Kidney epithelial cell (primary cell): ENCODE measurements at regions not wholly inside any gene's neighbourhood (a gene's known extent, or its start where the extent isn't known, plus 50 kb on each side); places are given as distances from the start of the nearest gene placed in this dataset.

ENCODE experiments used
- DNase-seq: peaks from one replicate; pipeline ENCODE4 v3.0.0-alpha.2; 2010; ENCODE audit warnings: low read depth
- H3K27me3 ChIP-seq: 2 replicates; pipeline ENCODE4 v1.6.0; 2011; ENCODE audit warnings: low read length; ENCODE audit not compliant: control insufficient read depth, insufficient read depth
- H3K36me3 ChIP-seq: 2 replicates; pipeline ENCODE4 v1.5.1; 2011; ENCODE audit warnings: low read length; ENCODE audit not compliant: control insufficient read depth, insufficient read depth
- H3K4me3 ChIP-seq: 2 replicates; pipeline ENCODE4 v1.5.1; 2011; ENCODE audit warnings: low read depth, mild to moderate bottlenecking, control low read depth, low read length
- TF ChIP-seq, protein P1 (sequence below): IDR thresholded peaks from 2 replicates; pipeline ENCODE4 v1.5.1; 2011; ENCODE audit warnings: mild to moderate bottlenecking, moderate library complexity, low read length, control low read depth, inconsistent platforms; ENCODE audit not compliant: insufficient read depth, poor library complexity, severe bottlenecking

DNA sequence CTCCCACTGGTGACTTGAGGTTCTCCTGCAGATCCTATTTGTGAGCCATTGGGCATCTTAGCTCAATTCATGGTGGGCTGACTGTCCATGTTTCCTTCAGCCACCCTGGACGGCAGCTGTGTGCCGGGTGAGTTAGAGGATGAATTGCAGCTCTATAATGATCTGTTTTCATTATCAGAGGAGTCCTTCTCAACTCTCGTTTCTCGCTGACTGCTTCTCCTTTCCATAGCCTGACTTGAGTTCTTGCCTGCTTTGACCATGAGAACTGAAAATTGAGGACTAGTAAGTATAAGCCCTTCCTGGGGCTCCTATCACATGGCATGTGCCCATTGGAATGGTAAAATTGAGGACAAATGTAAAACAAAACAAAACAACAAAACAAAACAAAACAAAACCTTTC lies 121.8 kb downstream of the CDC42EP3 start:
- Histone ChIP-seq H3K27me3 (no peaks in the 10 kb centered on the region), H3K36me3 (no peaks in the 10 kb centered on the region), H3K4me3 (no peak overlapping the region)
- no peak for DNase-seq
- TF ChIP-seq, protein P1, sequence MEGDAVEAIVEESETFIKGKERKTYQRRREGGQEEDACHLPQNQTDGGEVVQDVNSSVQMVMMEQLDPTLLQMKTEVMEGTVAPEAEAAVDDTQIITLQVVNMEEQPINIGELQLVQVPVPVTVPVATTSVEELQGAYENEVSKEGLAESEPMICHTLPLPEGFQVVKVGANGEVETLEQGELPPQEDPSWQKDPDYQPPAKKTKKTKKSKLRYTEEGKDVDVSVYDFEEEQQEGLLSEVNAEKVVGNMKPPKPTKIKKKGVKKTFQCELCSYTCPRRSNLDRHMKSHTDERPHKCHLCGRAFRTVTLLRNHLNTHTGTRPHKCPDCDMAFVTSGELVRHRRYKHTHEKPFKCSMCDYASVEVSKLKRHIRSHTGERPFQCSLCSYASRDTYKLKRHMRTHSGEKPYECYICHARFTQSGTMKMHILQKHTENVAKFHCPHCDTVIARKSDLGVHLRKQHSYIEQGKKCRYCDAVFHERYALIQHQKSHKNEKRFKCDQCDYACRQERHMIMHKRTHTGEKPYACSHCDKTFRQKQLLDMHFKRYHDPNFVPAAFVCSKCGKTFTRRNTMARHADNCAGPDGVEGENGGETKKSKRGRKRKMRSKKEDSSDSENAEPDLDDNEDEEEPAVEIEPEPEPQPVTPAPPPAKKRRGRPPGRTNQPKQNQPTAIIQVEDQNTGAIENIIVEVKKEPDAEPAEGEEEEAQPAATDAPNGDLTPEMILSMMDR, result no peak

DNA sequence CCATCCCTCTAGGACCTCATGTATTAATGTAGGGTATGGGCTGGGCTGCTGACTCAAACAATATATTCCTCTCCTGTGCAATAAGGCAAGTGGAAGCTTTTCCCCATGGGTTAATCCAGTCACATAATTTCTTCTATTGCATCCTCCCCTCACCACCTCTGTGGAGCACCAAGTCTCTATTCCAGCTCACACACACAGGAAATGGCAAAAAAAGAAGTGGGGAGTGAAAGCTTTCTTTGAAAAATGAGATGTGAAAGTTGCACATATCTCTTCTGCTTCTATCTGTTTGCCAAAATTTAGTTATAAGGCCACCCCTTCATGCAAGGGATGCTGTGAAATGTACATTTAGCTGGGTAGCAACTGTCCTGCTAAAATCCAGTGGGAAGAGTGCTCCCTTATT lies 121.3 kb downstream of the CDC42EP3 start:
- no peak overlapping the region for H3K4me3 ChIP-seq
- TF ChIP-seq, protein P1, result no peak
- no peak for DNase-seq

DNA sequence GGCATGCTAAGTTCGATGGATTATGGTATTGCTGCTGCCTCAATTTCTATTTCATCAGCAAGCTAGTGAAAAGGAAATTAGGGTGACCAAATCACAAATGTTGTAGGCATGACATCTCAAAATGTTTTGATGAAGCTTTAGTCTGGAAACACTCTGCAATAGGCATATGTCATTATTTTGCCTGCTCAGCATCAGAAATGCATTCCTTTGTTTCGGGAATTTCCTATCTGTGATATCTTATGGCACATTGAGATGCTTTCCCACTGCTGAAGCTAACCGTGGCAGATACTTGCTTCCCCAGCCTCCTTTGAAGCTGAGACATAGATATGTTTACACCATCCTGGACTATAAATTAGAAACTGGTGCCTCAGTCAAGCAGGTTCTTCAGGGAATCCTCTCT lies 119.7 kb downstream of the CDC42EP3 start:
- H3K4me3 ChIP-seq, result no peak overlapping the region
- TF ChIP-seq, protein P1, result no peak
- no peak for DNase-seq
- H3K27me3 ChIP-seq, result no peaks in the 10 kb centered on the region
- no peaks in the 10 kb centered on the region for H3K36me3 ChIP-seq

More for the DNA sequence above, 121.3 kb downstream of the CDC42EP3 start:
- no peaks in the 10 kb centered on the region for H3K36me3 ChIP-seq
- no peaks in the 10 kb centered on the region for H3K27me3 ChIP-seq

DNA sequence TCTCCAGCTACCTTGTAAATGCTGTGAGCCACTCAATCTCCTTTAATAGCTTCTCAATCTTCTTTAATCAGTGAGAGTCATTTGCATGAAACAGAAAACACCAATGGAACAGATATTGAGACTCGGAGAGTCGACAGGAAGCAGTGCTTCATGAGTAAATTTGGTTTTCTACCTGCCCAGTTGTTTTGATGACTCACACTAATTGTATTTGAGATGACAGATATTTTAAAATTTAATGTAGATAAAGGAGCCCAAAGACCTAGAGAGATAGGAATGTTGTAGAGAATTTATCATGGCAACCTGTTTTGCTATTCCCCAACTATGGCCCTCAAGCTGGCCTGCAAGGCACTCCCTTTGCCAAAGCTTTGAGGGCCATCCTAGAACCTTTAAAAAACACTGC lies 119.1 kb downstream of the CDC42EP3 start:
- TF ChIP-seq, protein P1, result no peak
- Histone ChIP-seq H3K36me3 (no peaks in the 10 kb centered on the region), H3K27me3 (no peaks in the 10 kb centered on the region), H3K4me3 (no peak overlapping the region)
- DNase-seq, result no peak

DNA sequence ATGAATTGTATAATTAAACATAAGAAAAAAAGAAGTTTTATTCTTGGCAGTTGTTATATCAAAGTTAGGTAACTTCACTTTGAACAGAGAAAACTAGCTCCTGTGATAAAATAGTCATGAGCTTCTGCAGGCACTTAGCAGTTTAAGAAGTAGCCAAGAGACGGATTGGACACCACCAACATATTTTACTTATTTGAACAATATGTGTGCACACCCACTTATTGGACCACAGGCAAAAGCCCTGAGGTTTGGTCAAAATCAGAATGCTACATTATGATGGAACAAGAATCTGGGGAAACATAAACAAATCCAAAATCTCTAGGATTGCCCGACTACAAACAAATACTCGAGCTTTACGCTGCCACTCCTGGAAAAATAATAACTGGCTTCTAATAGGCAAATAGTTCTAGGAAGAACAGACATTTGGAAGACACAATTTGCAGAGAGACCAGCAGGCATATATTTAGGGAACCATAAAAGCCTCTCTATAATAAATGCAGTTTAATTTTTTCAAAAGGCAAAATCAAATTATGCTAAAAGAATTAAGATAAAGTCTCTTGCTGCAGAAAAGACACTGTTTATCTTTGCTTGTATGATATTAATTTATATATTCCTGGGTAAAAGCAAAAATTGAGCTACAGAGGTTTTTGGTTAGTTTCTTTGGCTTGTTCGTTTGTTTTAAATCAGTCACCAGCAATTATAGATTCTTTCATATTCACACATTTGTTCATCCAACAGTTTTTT lies 117.9 kb downstream of the CDC42EP3 start:
- H3K27me3 ChIP-seq, result no peaks in the 10 kb centered on the region
- H3K4me3 ChIP-seq, result no peak overlapping the region
- DNase-seq, result no peak
- TF ChIP-seq, protein P1, result no peak
- no peaks in the 10 kb centered on the region for H3K36me3 ChIP-seq

DNA sequence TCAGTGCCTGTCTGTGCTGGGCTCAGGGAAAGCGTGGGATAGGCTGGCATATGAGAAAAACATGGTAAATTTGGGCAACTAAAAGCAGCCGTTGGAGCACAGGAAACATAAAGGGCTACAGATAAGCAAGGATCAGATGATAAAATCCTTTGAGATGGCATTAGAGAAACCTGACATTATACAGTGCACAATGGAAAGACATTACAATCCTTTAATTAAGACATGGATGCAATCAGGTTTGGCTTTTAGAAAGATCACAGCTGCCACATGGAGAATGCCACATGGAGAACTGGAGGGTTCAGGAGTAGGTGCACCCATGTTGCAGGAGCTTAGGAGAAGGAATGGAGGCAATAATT lies 117.3 kb downstream of the CDC42EP3 start:
- no peak overlapping the region for H3K4me3 ChIP-seq
- no peaks in the 10 kb centered on the region for H3K36me3 ChIP-seq
- no peak for DNase-seq
- no peaks in the 10 kb centered on the region for H3K27me3 ChIP-seq
- TF ChIP-seq, protein P1, result no peak
